ENCODE measurements at regions not wholly inside any gene's neighbourhood (a gene's known extent, or its start where the extent isn't known, plus 50 kb on each side); places are given as distances from the start of the nearest gene placed in this dataset.

GRCh38 chr12:3438401-3438800, 52.6 kb upstream of the PRMT8 start:
- TF ChIP-seq CSDC2 (CRISPR knock-in tag; IDR thresholded peaks at IDR 0.05) (no peak), PATZ1 (CRISPR knock-in tag; IDR thresholded peaks at IDR 0.05; ENCODE audit: borderline replicate concordance) (no peak)

Data from SK-N-SH treated with all-trans-retinoic acid at 6 μM for 48 hours (cell line).